ENCODE measurements at regions not wholly inside any gene's neighbourhood (a gene's known extent, or its start where the extent isn't known, plus 50 kb on each side); places are given as distances from the start of the nearest gene placed in this dataset.

DNA sequence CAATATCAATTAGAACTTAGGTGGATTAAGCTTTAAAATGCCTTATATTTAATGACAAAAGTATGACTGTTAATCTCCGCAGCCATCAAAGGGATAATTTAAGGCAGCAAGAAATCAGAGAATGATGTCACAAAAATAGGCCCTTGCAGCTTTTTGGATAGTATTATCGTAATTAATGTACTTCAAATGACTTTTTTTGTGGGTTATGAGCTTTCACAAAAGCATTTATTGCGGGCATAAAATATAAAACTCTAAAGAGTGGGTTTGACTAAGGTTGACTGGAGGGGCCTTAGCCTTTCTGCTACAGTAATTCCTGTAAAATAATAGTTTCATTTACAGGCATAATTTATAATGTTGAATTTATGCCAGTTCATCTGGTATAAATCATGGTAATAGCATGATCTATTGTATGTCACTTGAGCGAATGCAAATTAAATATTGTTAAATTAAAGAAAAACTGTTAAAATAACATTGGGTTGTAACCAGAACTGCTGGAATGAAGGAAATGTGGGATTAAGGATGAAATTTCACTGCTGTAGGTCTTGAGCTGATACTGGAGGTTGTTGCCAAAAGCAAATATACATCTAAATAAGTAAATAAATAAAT is 78.5 kb upstream of the ZFP64 start:
- in situ Hi-C loops (cut with MboI; ENCODE audit: low sequenced_read_pairs, unreplicated experiment) = no loop called here
- DNase-seq (ENCODE audit: low spot score) = no peak
- TF ChIP-seq, protein P1, sequence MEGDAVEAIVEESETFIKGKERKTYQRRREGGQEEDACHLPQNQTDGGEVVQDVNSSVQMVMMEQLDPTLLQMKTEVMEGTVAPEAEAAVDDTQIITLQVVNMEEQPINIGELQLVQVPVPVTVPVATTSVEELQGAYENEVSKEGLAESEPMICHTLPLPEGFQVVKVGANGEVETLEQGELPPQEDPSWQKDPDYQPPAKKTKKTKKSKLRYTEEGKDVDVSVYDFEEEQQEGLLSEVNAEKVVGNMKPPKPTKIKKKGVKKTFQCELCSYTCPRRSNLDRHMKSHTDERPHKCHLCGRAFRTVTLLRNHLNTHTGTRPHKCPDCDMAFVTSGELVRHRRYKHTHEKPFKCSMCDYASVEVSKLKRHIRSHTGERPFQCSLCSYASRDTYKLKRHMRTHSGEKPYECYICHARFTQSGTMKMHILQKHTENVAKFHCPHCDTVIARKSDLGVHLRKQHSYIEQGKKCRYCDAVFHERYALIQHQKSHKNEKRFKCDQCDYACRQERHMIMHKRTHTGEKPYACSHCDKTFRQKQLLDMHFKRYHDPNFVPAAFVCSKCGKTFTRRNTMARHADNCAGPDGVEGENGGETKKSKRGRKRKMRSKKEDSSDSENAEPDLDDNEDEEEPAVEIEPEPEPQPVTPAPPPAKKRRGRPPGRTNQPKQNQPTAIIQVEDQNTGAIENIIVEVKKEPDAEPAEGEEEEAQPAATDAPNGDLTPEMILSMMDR (IDR thresholded peaks at IDR 0.05; ENCODE audit: borderline replicate concordance, control extremely low read depth, extremely low read depth, insufficient read depth, missing control alignments) = no peak

DNA sequence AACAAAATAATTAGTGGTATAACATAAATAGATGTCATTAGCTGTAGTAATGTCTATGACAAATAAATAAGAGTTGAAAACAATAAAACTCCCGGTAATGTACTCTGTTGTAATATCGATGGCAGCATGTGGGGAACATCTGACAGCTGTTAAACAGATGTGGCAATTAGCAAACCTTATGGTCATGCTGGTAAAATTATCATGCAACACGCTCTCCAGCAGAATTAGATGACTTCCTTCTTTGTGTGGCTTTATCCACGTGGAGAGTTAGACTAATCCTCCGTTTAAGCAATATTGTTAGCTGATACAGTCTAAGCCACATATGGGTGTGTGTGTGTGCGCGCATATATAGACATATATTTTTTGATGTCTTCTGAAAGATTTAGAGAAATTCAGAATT is 77.7 kb upstream of the ZFP64 start:
- no peak for DNase-seq (ENCODE audit: low spot score)
- TF ChIP-seq, protein P1 (IDR thresholded peaks at IDR 0.05; ENCODE audit: borderline replicate concordance, control extremely low read depth, extremely low read depth, insufficient read depth, missing control alignments) = no peak
- in situ Hi-C loops (cut with MboI; ENCODE audit: low sequenced_read_pairs, unreplicated experiment) = no loop called here

DNA sequence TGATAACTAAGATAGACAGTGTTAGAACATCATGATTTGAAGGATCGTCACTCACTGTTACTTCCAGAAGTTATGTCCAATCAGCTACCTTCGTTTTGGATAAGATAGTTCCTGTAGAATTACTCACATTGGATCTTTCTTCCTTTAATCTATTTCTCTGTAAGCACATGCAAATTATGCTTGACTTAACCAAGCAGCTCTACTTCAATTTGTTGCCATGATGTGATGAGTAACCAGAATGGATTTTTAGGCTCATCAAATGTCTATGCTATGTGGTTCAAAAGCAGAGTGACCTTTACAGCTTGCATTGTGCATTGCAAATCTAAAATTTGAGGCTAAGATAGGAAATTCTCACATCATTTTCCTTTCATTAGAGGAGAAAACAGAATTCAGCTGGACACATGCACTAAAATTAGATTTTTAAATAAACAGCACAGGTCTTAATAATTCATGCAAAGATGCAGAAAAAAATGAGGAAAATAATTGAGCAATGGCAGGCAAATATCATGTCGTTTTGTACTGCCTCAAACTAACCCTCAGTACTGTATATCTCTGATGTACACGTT is 76.7 kb upstream of the ZFP64 start:
- in situ Hi-C loops (cut with MboI; ENCODE audit: low sequenced_read_pairs, unreplicated experiment) = no loop called here
- DNase-seq (ENCODE audit: low spot score) = no peak

DNA sequence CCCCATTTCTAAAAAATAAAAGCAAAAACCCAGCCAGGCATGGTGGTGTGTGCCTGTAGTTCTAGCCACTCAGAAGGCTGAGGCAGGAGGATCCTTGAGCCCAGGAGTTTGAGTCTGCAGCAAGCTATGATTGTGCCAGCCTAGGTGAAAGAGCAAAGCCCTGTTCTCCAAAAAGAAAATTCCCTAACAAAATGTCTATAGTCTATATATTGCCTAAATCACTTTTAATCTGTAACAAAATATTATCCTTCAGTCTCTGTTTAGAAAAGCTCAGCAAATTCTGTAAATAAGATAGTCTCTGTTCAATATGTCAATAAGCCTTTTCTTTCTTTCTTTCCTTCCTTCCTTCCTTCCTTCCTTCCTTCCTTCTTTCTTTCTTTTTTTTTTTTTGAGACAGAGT is 75.8 kb upstream of the ZFP64 start:
- DNase-seq (ENCODE audit: low spot score) = no peak
- in situ Hi-C loops (cut with MboI; ENCODE audit: low sequenced_read_pairs, unreplicated experiment) = no loop called here
- TF ChIP-seq, protein P1 (IDR thresholded peaks at IDR 0.05; ENCODE audit: borderline replicate concordance, control extremely low read depth, extremely low read depth, insufficient read depth, missing control alignments) = no peak

More for the DNA sequence above, 76.7 kb upstream of the ZFP64 start:
- TF ChIP-seq, protein P1 (IDR thresholded peaks at IDR 0.05; ENCODE audit: borderline replicate concordance, control extremely low read depth, extremely low read depth, insufficient read depth, missing control alignments) = no peak

DNA sequence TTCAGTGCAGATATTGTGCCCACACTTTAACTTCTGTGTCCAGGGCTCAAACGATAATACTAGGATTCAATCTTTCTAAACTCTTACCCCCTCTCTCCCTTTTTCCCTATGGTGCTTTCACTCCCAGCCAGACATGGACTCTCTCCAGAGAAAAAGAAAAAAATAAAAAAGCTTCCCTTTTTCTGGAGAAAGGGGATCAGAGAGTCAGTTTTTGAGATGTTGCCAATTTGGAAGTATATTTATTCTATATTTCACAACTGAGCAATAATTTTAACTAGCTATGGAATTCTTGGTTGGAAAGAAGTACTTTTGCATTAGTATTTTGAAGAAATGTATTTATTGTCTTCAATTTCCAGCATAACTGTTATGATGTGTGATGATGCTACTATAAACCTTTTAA is 72.2 kb upstream of the ZFP64 start:
- no peak for DNase-seq (ENCODE audit: low spot score)
- in situ Hi-C loops (cut with MboI; ENCODE audit: low sequenced_read_pairs, unreplicated experiment) = no loop called here
- TF ChIP-seq, protein P1 (IDR thresholded peaks at IDR 0.05; ENCODE audit: borderline replicate concordance, control extremely low read depth, extremely low read depth, insufficient read depth, missing control alignments) = no peak

DNA sequence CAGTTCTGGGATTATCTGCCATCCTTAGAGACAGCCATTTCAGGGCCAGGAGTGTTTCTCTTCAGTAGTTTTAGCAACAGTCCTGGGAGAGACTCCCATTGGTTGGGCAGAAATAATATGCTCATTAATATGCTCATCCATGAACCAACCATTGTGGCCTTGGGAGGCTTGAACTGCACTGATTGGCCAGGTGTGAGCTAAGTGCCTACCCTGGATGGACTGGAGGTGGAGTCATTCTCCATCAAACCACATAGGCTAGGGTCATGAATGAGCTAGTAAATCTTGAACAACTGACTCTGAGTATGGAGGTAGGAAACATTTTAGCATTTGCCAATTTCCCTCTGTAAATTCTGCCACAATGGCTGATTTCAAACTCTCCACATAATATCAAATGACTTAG is 70.2 kb upstream of the ZFP64 start:
- no peak for DNase-seq (ENCODE audit: low spot score)
- in situ Hi-C loops (cut with MboI; ENCODE audit: low sequenced_read_pairs, unreplicated experiment) = no loop called here
- TF ChIP-seq, protein P1 (IDR thresholded peaks at IDR 0.05; ENCODE audit: borderline replicate concordance, control extremely low read depth, extremely low read depth, insufficient read depth, missing control alignments) = no peak

Measured in GM13976 (cell line).